Thoracic aorta (tissue), 2 donors: ENCODE measurements at regions not wholly inside any gene's neighbourhood (a gene's known extent, or its start where the extent isn't known, plus 50 kb on each side); places are given as distances from the start of the nearest gene placed in this dataset.

ENCODE experiments used
- ATAC-seq: fragments of 150-250 bp; one replicate; pipeline ENCODE4 v1.8.0; 2017; ENCODE audit warnings: low read depth; ENCODE audit not compliant: insufficient number of reproducible peaks, low FRiP score
- DNase-seq: peaks from one replicate; pipeline ENCODE4 v3.0.0-alpha.2; 2020; ENCODE audit warnings: low spot score
- H3K27ac ChIP-seq, 2 donors: fragments of 200-600 bp; sonication (generic); 1 replicate in 1 of 2; 2 replicates in 1 of 2; pipeline ENCODE4 v1.5.1; 2016; ENCODE audit warnings: mild to moderate bottlenecking in 2 of 2, moderate library complexity in 2 of 2
- H3K27me3 ChIP-seq: fragments of 200-600 bp; sonication (generic); replicated peaks from 2 replicates; pipeline ENCODE4 v1.6.0; 2016; ENCODE audit warnings: mild to moderate bottlenecking; ENCODE audit not compliant: insufficient read depth
- H3K36me3 ChIP-seq: fragments of 200-600 bp; sonication (generic); one replicate; pipeline ENCODE4 v1.5.1; 2016
- H3K4me1 ChIP-seq, 2 donors: fragments of 200-600 bp; sonication (generic); 1 replicate in 1 of 2; 2 replicates in 1 of 2; pipeline versions ENCODE4 v1.5.1 to v1.6.0; 2016; ENCODE audit warnings: low read depth in 2 of 2, mild to moderate bottlenecking in 1 of 2; ENCODE audit not compliant: control insufficient read depth in 1 of 2
- H3K4me3 ChIP-seq: fragments of 200-600 bp; sonication (generic); 2 replicates; pipeline ENCODE4 v1.5.1; 2016; ENCODE audit warnings: mild to moderate bottlenecking
- H3K9me3 ChIP-seq: fragments of 200-600 bp; sonication (generic); 2 replicates; pipeline ENCODE4 v1.5.1; 2016
- TF ChIP-seq, protein P1 (sequence below): fragments of 200-600 bp; sonication (generic); IDR thresholded peaks from one replicate; pipeline ENCODE4 v1.5.1; 2019; ENCODE audit warnings: antibody characterized with exemption

GRCh38 chr2:23065210-23065609 is 319.8 kb upstream of the KLHL29 start:
- TF ChIP-seq, protein P1, sequence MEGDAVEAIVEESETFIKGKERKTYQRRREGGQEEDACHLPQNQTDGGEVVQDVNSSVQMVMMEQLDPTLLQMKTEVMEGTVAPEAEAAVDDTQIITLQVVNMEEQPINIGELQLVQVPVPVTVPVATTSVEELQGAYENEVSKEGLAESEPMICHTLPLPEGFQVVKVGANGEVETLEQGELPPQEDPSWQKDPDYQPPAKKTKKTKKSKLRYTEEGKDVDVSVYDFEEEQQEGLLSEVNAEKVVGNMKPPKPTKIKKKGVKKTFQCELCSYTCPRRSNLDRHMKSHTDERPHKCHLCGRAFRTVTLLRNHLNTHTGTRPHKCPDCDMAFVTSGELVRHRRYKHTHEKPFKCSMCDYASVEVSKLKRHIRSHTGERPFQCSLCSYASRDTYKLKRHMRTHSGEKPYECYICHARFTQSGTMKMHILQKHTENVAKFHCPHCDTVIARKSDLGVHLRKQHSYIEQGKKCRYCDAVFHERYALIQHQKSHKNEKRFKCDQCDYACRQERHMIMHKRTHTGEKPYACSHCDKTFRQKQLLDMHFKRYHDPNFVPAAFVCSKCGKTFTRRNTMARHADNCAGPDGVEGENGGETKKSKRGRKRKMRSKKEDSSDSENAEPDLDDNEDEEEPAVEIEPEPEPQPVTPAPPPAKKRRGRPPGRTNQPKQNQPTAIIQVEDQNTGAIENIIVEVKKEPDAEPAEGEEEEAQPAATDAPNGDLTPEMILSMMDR, result no peak
- Histone ChIP-seq H3K9me3 (no peaks in the 10 kb centered on the region), H3K4me1 (no peaks in the 10 kb centered on the region), H3K27ac (no peak overlapping the region), H3K4me3 (no peak overlapping the region), H3K27me3 (no peaks in the 10 kb centered on the region), H3K36me3 (no peaks in the 10 kb centered on the region)
- no peak for DNase-seq
- no peak for ATAC-seq

DNA sequence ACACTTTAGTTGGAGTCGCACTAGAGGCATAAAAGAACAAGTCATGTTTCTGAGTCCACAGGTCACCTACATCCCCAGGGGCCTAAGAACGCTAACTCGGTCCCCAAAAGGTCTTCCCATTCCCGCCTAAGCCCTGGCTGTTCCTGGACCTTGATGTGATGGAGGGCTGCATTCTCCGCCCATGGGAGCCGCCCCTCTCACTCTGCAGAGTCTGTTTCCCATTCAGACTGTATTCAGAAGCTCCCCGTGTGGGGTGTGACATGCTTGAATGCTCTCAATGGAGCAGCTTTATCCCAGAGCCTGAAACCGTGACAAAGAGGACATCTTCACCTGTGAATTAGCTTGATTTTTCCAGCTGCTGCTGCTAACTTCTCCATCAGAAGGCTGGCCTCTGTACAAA is 319.0 kb upstream of the KLHL29 start:
- no peaks in the 10 kb centered on the region for H3K4me1 ChIP-seq
- no peaks in the 10 kb centered on the region for H3K27me3 ChIP-seq
- DNase-seq, result no peak
- H3K9me3 ChIP-seq, result no peaks in the 10 kb centered on the region
- no peaks in the 10 kb centered on the region for H3K36me3 ChIP-seq
- no peak for ATAC-seq
- no peak overlapping the region for H3K4me3 ChIP-seq
- no peak overlapping the region for H3K27ac ChIP-seq
- TF ChIP-seq, protein P1, result no peak

DNA sequence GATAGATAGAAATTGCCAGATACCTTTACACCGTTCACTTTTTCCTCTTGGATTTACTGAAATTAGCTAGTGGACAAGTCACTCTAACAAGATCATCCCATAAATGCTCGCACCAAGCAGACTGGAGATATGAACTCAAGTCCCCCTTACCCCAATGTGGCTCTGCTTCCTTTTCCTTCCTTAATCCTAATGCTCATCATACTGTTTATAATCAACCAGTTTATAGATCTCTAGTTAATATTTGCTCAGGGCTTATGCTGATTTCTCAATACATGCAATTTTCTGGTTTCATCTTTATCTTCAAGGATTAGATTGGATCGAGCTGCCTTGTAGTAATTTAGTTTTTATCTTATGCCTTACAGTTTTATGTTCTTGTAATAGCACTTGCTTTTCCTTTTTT is 318.3 kb upstream of the KLHL29 start:
- Histone ChIP-seq H3K9me3 (no peaks in the 10 kb centered on the region), H3K36me3 (no peaks in the 10 kb centered on the region), H3K4me1 (no peaks in the 10 kb centered on the region), H3K4me3 (no peak overlapping the region), H3K27ac (no peak overlapping the region), H3K27me3 (no peaks in the 10 kb centered on the region)
- no peak for DNase-seq
- no peak for ATAC-seq
- TF ChIP-seq, protein P1, result no peak

- Histone ChIP-seq H3K36me3 (no peaks in the 10 kb centered on the region), H3K4me3 (no peak overlapping the region), H3K27me3 (no peaks in the 10 kb centered on the region), H3K9me3 (no peaks in the 10 kb centered on the region), H3K4me1 (no peaks in the 10 kb centered on the region), H3K27ac (no peak overlapping the region)
- DNase-seq (no peak), ATAC-seq (no peak)
- TF ChIP-seq, protein P1, result no peak
These were observed 315.8 kb upstream of the KLHL29 start for GRCh38 chr2:23069156-23069555.

GRCh38 chr2:23069923-23070322 is 315.1 kb upstream of the KLHL29 start:
- H3K4me3 ChIP-seq, result no peak overlapping the region
- no peaks in the 10 kb centered on the region for H3K9me3 ChIP-seq
- TF ChIP-seq, protein P1, result no peak
- DNase-seq (no peak), ATAC-seq (no peak)
- H3K4me1 ChIP-seq, result no peaks in the 10 kb centered on the region
- no peaks in the 10 kb centered on the region for H3K36me3 ChIP-seq
- H3K27ac ChIP-seq, result no peak overlapping the region
- no peaks in the 10 kb centered on the region for H3K27me3 ChIP-seq
